Osteoblast (primary cell): ENCODE measurements at regions not wholly inside any gene's neighbourhood (a gene's known extent, or its start where the extent isn't known, plus 50 kb on each side); places are given as distances from the start of the nearest gene placed in this dataset.

Experiments used
- DNase-seq: peaks from one replicate; pipeline ENCODE4 v3.0.0; 2011; ENCODE audit warnings: low spot score, mixed read lengths; ENCODE audit not compliant: insufficient read length; ENCODE audit errors: missing footprints
- H2AFZ ChIP-seq: 2 replicates; pipeline ENCODE4 v1.6.0; 2011; ENCODE audit warnings: mild to moderate bottlenecking, low read length
- H3K27ac ChIP-seq: 2 replicates; pipeline ENCODE4 v1.5.1; 2011; ENCODE audit warnings: mild to moderate bottlenecking, low read depth, low read length, moderate library complexity
- H3K27me3 ChIP-seq: 2 replicates; pipeline ENCODE4 v1.6.0; 2012; ENCODE audit warnings: mild to moderate bottlenecking, control low read depth, inconsistent platforms, low read length, moderate library complexity; ENCODE audit not compliant: insufficient read depth
- H3K36me3 ChIP-seq: 2 replicates; pipeline ENCODE4 v1.5.1; 2011; ENCODE audit warnings: mild to moderate bottlenecking, low read length, control low read depth, moderate library complexity; ENCODE audit not compliant: insufficient read depth
- H3K4me1 ChIP-seq: 2 replicates; pipeline ENCODE4 v1.5.1; 2011; ENCODE audit warnings: mild to moderate bottlenecking, low read length, control low read depth, moderate library complexity; ENCODE audit not compliant: insufficient read depth
- H3K4me2 ChIP-seq: 2 replicates; pipeline ENCODE4 v1.6.0; 2011; ENCODE audit warnings: mild to moderate bottlenecking, low read length; ENCODE audit not compliant: insufficient read depth
- H3K4me3 ChIP-seq: fragments of 200-600 bp; sonication (generic); 3 replicates; pipeline ENCODE4 v1.5.1; 2012; ENCODE audit warnings: mild to moderate bottlenecking, low read length, inconsistent platforms; ENCODE audit not compliant: insufficient read depth
- H3K79me2 ChIP-seq: 2 replicates; pipeline ENCODE4 v1.6.0; 2012; ENCODE audit warnings: mild to moderate bottlenecking, low read length, control low read depth, inconsistent platforms; ENCODE audit not compliant: insufficient read depth
- H3K9me3 ChIP-seq: 2 replicates; pipeline ENCODE4 v1.5.1; 2011; ENCODE audit warnings: low read depth, low read length, control low read depth
- H4K20me1 ChIP-seq: 2 replicates; pipeline ENCODE4 v1.6.0; 2012; ENCODE audit warnings: mild to moderate bottlenecking, low read length, control low read depth; ENCODE audit not compliant: insufficient read depth
- CTCF ChIP-seq: IDR thresholded peaks from 2 replicates; pipeline ENCODE4 v1.5.1; 2011; ENCODE audit warnings: mild to moderate bottlenecking, low read depth, low read length, moderate library complexity; ENCODE audit errors: extremely low read depth

- Histone ChIP-seq H4K20me1 (no peaks in the 10 kb centered on the region), H3K4me3 (no peak overlapping the region), H2AFZ (no peak overlapping the region), H3K4me2 (no peak overlapping the region), H3K79me2 (no peaks in the 10 kb centered on the region), H3K27me3 (no peaks in the 10 kb centered on the region), H3K4me1 (no peaks in the 10 kb centered on the region), H3K9me3 (peaks cover 3% of the 10 kb centered on the region), H3K36me3 (no peaks in the 10 kb centered on the region), H3K27ac (no peak overlapping the region)
- DNase-seq = peak; percentile 13
- no peak for TF ChIP-seq CTCF
Observed at GRCh38 chr13:86840250-86841191, 830.6 kb upstream of the SLITRK5 start.

GRCh38 chr13:86841264-86841663 lies 829.9 kb upstream of the SLITRK5 start:
- Histone ChIP-seq H3K4me1 (no peaks in the 10 kb centered on the region), H3K27me3 (no peaks in the 10 kb centered on the region), H3K27ac (no peak overlapping the region), H2AFZ (no peak overlapping the region), H3K79me2 (no peaks in the 10 kb centered on the region), H3K9me3 (peaks cover 3% of the 10 kb centered on the region), H3K4me3 (no peak overlapping the region), H4K20me1 (no peaks in the 10 kb centered on the region), H3K36me3 (no peaks in the 10 kb centered on the region), H3K4me2 (no peak overlapping the region)
- no peak for DNase-seq
- no peak for TF ChIP-seq CTCF

GRCh38 chr13:86846501-86846900 lies 824.7 kb upstream of the SLITRK5 start:
- DNase-seq = no peak
- Histone ChIP-seq H3K9me3 (no peaks in the 10 kb centered on the region), H3K4me1 (no peaks in the 10 kb centered on the region), H3K4me3 (no peak overlapping the region), H3K27ac (no peak overlapping the region), H3K36me3 (no peaks in the 10 kb centered on the region), H3K27me3 (no peaks in the 10 kb centered on the region), H4K20me1 (no peaks in the 10 kb centered on the region), H2AFZ (no peak overlapping the region), H3K79me2 (no peaks in the 10 kb centered on the region), H3K4me2 (no peak overlapping the region)
- TF ChIP-seq CTCF = no peak

GRCh38 chr13:86848716-86849115 lies 822.5 kb upstream of the SLITRK5 start:
- Histone ChIP-seq H3K79me2 (no peaks in the 10 kb centered on the region), H3K36me3 (no peaks in the 10 kb centered on the region), H3K4me2 (no peak overlapping the region)

More at GRCh38 chr13:86848716-86849115, 822.5 kb upstream of the SLITRK5 start:
- DNase-seq = no peak
- H3K4me1 ChIP-seq = no peaks in the 10 kb centered on the region
- no peaks in the 10 kb centered on the region for H4K20me1 ChIP-seq
- TF ChIP-seq CTCF = no peak
- H3K27me3 ChIP-seq = no peaks in the 10 kb centered on the region
- H3K4me3 ChIP-seq = no peak overlapping the region
- no peaks in the 10 kb centered on the region for H3K9me3 ChIP-seq
- no peak overlapping the region for H3K27ac ChIP-seq
- H2AFZ ChIP-seq = no peak overlapping the region
